Epithelial cell of esophagus (primary cell): ENCODE measurements at regions not wholly inside any gene's neighbourhood (a gene's known extent, or its start where the extent isn't known, plus 50 kb on each side); places are given as distances from the start of the nearest gene placed in this dataset.

ENCODE experiments used
- DNase-seq: peaks from one replicate; pipeline ENCODE4 v3.0.0; 2010; ENCODE audit warnings: low read depth
- H3K4me3 ChIP-seq: 2 replicates; pipeline ENCODE4 v1.5.1; 2011; ENCODE audit warnings: mild to moderate bottlenecking, low read length, control low read depth
- CTCF ChIP-seq: IDR thresholded peaks from 2 replicates; pipeline ENCODE4 v1.5.1; 2011; ENCODE audit warnings: low read depth, mild to moderate bottlenecking, low read length, control low read depth, inconsistent platforms; ENCODE audit not compliant: insufficient read depth; ENCODE audit errors: missing control alignments

GRCh38 chr1:239550178-239550577 lies 163.8 kb downstream of the CHRM3 start:
- no peak for TF ChIP-seq CTCF
- DNase-seq = peak; percentile 78
- no peak overlapping the region for H3K4me3 ChIP-seq

- no peak overlapping the region for H3K4me3 ChIP-seq
- DNase-seq = no peak
- TF ChIP-seq CTCF = no peak
Measured at GRCh38 chr1:239555350-239555749, 169.0 kb downstream of the CHRM3 start.

- peak; percentile 21 for DNase-seq
- no peak for TF ChIP-seq CTCF
Measured at GRCh38 chr1:239558559-239558958, 172.2 kb downstream of the CHRM3 start.

GRCh38 chr1:239558991-239559390 lies 172.6 kb downstream of the CHRM3 start:
- TF ChIP-seq CTCF = no peak
- peak; percentile 56 for DNase-seq
- no peak overlapping the region for H3K4me3 ChIP-seq

More at GRCh38 chr1:239558559-239558958, 172.2 kb downstream of the CHRM3 start:
- H3K4me3 ChIP-seq = no peak overlapping the region

- no peak for DNase-seq
- no peak overlapping the region for H3K4me3 ChIP-seq
- no peak for TF ChIP-seq CTCF
Measured at GRCh38 chr1:239560921-239561320, 174.6 kb downstream of the CHRM3 start.

- no peak overlapping the region for H3K4me3 ChIP-seq
- no peak for TF ChIP-seq CTCF
- DNase-seq = no peak
Measured at GRCh38 chr1:239562095-239562494, 175.7 kb downstream of the CHRM3 start.

GRCh38 chr1:239563681-239564080 lies 177.3 kb downstream of the CHRM3 start:
- DNase-seq = no peak
- H3K4me3 ChIP-seq = no peak overlapping the region
- TF ChIP-seq CTCF = no peak
